DOHH2 (cell line): ENCODE measurements at regions not wholly inside any gene's neighbourhood (a gene's known extent, or its start where the extent isn't known, plus 50 kb on each side); places are given as distances from the start of the nearest gene placed in this dataset.

Source experiments
- H3F3A ChIP-seq: fragments of 200-600 bp; sonication (generic), shearing (Covaris generic); 2 replicates; pipeline ENCODE4 v1.6.0; 2016; ENCODE audit warnings: antibody characterized with exemption, mild to moderate bottlenecking; ENCODE audit not compliant: control insufficient read depth, insufficient read depth
- H3K27ac ChIP-seq: fragments of 200-600 bp; sonication (generic); 2 replicates; pipeline ENCODE4 v1.5.1; 2014; ENCODE audit warnings: low read depth, mild to moderate bottlenecking, low read length, moderate library complexity
- H3K27me3 ChIP-seq: fragments of 200-600 bp; sonication (generic); 2 replicates; pipeline ENCODE4 v1.6.1; 2014; ENCODE audit warnings: mild to moderate bottlenecking, low read length, mixed read lengths; ENCODE audit not compliant: control insufficient read depth
- H3K36me3 ChIP-seq: fragments of 200-600 bp; sonication (generic); 2 replicates; pipeline ENCODE4 v1.6.1; 2014; ENCODE audit warnings: mild to moderate bottlenecking, low read length, moderate library complexity, mixed read lengths; ENCODE audit not compliant: control insufficient read depth
- H3K4me1 ChIP-seq: fragments of 200-600 bp; sonication (generic); 2 replicates; pipeline ENCODE4 v1.6.1; 2014; ENCODE audit warnings: mild to moderate bottlenecking, low read length, mixed read lengths; ENCODE audit not compliant: control insufficient read depth
- H3K4me2 ChIP-seq: fragments of 200-600 bp; sonication (generic); 2 replicates; pipeline ENCODE4 v1.6.0; 2014; ENCODE audit warnings: mild to moderate bottlenecking, low read length, moderate library complexity
- H3K4me3 ChIP-seq: fragments of 200-600 bp; sonication (generic); 2 replicates; pipeline ENCODE4 v1.5.1; 2014; ENCODE audit warnings: mild to moderate bottlenecking, low read length, mixed read lengths
- H3K79me2 ChIP-seq: fragments of 200-600 bp; sonication (generic); 2 replicates; pipeline ENCODE4 v1.6.1; 2014; ENCODE audit warnings: mild to moderate bottlenecking, low read length, mixed read lengths; ENCODE audit not compliant: control insufficient read depth
- H3K9me2 ChIP-seq: fragments of 200-600 bp; sonication (generic); replicated peaks from 2 replicates; pipeline ENCODE4 v1.6.1; 2014; ENCODE audit warnings: mild to moderate bottlenecking, low read length, mixed read lengths; ENCODE audit not compliant: control insufficient read depth
- H3K9me3 ChIP-seq: fragments of 200-600 bp; sonication (generic); 2 replicates; pipeline ENCODE4 v1.6.1; 2014; ENCODE audit warnings: antibody characterized with exemption, low read length, mixed read lengths; ENCODE audit not compliant: control insufficient read depth, insufficient read depth
- H4K20me1 ChIP-seq: fragments of 200-600 bp; sonication (generic); 2 replicates; pipeline ENCODE4 v1.6.0; 2014; ENCODE audit warnings: low read depth, mild to moderate bottlenecking, antibody characterized with exemption, low read length, moderate library complexity; ENCODE audit not compliant: control insufficient read depth, insufficient read depth
- CTCF ChIP-seq: fragments of 200-600 bp; sonication (generic); IDR thresholded peaks from one replicate; pipeline ENCODE4 v1.5.1; 2014; ENCODE audit warnings: antibody characterized with exemption, mild to moderate bottlenecking, low read depth, low read length; ENCODE audit not compliant: poor library complexity, severe bottlenecking
- EZH2phosphoT487 ChIP-seq: fragments of 200-600 bp; sonication (generic); IDR thresholded peaks from 2 replicates; pipeline ENCODE4 v1.6.1; 2017; ENCODE audit warnings: borderline replicate concordance, mild to moderate bottlenecking, antibody characterized with exemption, low read length, moderate library complexity, mixed read lengths

- Histone ChIP-seq H3K27me3 (no peaks in the 10 kb centered on the region), H4K20me1 (no peaks in the 10 kb centered on the region), H3K9me3 (no peaks in the 10 kb centered on the region), H3K27ac (no peak overlapping the region), H3K4me3 (no peak overlapping the region), H3K4me1 (no peaks in the 10 kb centered on the region), H3K9me2 (no peaks in the 10 kb centered on the region), H3K36me3 (no peaks in the 10 kb centered on the region), H3K79me2 (no peaks in the 10 kb centered on the region), H3K4me2 (no peak overlapping the region), H3F3A (no peaks in the 10 kb centered on the region)
- TF ChIP-seq CTCF (no peak), EZH2phosphoT487 (no peak)
Measured at GRCh38 chr5:152607401-152608160, 202.5 kb upstream of the NMUR2 start.

GRCh38 chr5:152608458-152608857, 203.4 kb upstream of the NMUR2 start:
- Histone ChIP-seq H3K4me3 (no peak overlapping the region), H3F3A (no peaks in the 10 kb centered on the region), H3K27ac (no peak overlapping the region), H3K9me2 (no peaks in the 10 kb centered on the region; the same call in 1 of the 2 replicates), H3K4me1 (no peaks in the 10 kb centered on the region), H3K79me2 (no peaks in the 10 kb centered on the region), H3K27me3 (no peaks in the 10 kb centered on the region), H3K4me2 (no peak overlapping the region), H3K36me3 (no peaks in the 10 kb centered on the region), H4K20me1 (no peaks in the 10 kb centered on the region), H3K9me3 (no peaks in the 10 kb centered on the region)
- TF ChIP-seq CTCF (no peak), EZH2phosphoT487 (no peak)

DNA sequence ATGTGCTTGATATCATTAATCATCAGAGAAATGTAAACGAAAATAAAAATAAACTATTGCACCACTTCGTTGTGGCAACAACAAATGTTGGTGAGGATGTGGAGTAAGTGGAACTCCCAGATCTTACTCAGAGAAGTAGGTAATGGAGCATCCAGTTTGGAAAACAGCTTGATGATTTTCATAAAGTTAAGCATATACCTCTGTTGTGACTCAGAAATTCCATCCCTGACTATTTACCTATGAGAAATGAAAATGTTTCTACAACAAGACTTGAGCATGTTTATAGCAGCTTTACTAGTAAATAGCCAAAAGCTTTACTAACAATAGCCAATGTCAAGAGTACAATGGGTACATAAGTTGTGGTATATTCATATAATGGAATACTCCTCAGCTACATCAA, 214.7 kb upstream of the NMUR2 start:
- Histone ChIP-seq H3K4me3 (no peak overlapping the region), H3K27ac (no peak overlapping the region), H3K36me3 (no peaks in the 10 kb centered on the region), H3K9me3 (no peaks in the 10 kb centered on the region), H3K27me3 (no peaks in the 10 kb centered on the region), H3K79me2 (no peaks in the 10 kb centered on the region), H3F3A (no peaks in the 10 kb centered on the region), H3K4me2 (no peak overlapping the region), H4K20me1 (no peaks in the 10 kb centered on the region), H3K4me1 (no peaks in the 10 kb centered on the region), H3K9me2 (no peaks in the 10 kb centered on the region)
- no peak for TF ChIP-seq EZH2phosphoT487
- TF ChIP-seq CTCF: no peak
